ENCODE measurements at regions not wholly inside any gene's neighbourhood (a gene's known extent, or its start where the extent isn't known, plus 50 kb on each side); places are given as distances from the start of the nearest gene placed in this dataset.

DNA sequence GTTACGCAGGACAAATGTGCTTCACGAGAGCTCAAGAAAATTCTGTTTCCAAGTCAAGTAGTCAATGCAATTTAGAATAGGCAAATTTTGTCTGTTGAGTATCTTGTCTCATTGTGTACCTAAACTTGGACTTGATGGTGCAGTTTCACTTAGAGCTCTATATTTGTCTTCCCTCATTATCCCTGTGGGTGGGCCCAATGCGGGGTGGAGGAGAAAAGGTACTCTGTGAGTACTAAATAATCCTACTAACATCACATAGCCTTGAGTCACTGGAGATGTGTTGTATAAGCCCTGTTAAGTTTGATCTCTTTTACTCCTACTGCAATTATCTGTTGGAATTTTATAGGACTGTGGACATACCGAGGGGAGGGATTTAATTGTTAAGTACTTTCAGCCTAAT lies 331.2 kb downstream of the METTL15 start:
- DNase-seq (ENCODE audit: low read depth), result no peak
- no peak for TF ChIP-seq CTCF (conservative IDR thresholded peaks at IDR 0.05; ENCODE audit: low read depth, low read length)

DNA sequence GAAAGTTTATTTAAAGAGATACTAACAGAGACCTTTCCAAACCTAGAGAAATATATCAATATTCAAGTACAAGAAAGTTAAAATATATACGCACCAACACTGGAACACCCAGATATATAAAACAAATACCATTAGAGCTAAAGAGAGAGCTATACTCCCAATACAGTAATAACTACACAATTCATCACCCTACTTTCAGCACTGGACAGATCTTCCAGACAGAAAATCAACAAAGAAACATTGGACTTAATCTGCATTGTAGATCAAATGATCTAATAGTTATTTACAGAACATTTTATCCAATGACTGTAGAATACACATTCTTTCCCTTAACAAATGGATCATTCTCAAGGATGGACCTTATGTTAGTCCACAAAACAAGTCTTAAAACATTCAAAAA lies 311.9 kb downstream of the METTL15 start:
- no peak for TF ChIP-seq CTCF (conservative IDR thresholded peaks at IDR 0.05; ENCODE audit: low read depth, low read length)
- no peak overlapping the region for H3K4me3 ChIP-seq (ENCODE audit: low read depth, low read length)
- DNase-seq (ENCODE audit: low read depth), result no peak

More for the DNA sequence above, 331.2 kb downstream of the METTL15 start:
- H3K4me3 ChIP-seq (ENCODE audit: low read depth, low read length), result no peak overlapping the region

GRCh38 chr11:28417601-28418323 lies 309.6 kb downstream of the METTL15 start:
- no peak overlapping the region for H3K4me3 ChIP-seq (ENCODE audit: low read depth, low read length)
- DNase-seq (ENCODE audit: low read depth), result no peak
- no peak for TF ChIP-seq CTCF (conservative IDR thresholded peaks at IDR 0.05; ENCODE audit: low read depth, low read length)

DNA sequence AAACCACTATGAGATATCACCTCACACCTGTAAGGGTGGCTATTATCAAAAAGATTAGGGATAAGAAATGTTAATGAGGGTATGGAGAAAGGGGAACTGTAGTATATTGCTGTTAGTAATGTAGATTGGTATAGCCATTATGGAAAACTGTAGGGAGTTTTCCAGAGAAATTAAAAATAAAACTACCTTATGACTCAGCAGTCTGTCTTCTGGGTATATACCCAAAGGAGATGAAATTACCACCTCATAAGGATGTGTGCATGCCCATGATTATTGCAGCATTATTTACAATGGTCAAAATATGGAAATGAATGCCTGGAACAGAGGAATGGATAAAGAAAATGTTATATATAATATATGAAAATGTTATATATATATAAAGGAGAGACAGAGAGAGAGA lies 303.8 kb downstream of the METTL15 start:
- H3K4me3 ChIP-seq (ENCODE audit: low read depth, low read length), result no peak overlapping the region
- no peak for DNase-seq (ENCODE audit: low read depth)
- TF ChIP-seq CTCF (conservative IDR thresholded peaks at IDR 0.05; ENCODE audit: low read depth, low read length), result no peak

DNA sequence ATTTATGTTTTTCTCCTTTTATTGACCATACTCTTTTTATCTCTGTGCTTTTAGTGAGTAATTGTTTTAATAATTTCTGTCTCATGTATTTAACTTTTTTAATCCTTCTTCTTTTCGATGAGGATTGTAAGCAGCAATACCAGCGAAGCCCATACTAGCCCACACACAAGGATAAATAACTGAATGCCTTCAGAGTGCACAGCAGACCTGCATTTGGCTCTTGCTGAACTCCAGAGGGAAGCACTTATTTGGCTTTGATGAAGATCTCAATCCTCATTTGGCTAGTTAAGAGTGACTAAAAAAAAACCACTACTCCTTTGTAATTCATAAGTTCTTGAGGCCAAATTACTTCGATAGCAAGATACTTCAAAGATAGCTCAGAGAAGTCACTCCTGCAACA lies 293.3 kb downstream of the METTL15 start:
- TF ChIP-seq CTCF (conservative IDR thresholded peaks at IDR 0.05; ENCODE audit: low read depth, low read length), result no peak
- no peak overlapping the region for H3K4me3 ChIP-seq (ENCODE audit: low read depth, low read length)
- no peak for DNase-seq (ENCODE audit: low read depth)

DNA sequence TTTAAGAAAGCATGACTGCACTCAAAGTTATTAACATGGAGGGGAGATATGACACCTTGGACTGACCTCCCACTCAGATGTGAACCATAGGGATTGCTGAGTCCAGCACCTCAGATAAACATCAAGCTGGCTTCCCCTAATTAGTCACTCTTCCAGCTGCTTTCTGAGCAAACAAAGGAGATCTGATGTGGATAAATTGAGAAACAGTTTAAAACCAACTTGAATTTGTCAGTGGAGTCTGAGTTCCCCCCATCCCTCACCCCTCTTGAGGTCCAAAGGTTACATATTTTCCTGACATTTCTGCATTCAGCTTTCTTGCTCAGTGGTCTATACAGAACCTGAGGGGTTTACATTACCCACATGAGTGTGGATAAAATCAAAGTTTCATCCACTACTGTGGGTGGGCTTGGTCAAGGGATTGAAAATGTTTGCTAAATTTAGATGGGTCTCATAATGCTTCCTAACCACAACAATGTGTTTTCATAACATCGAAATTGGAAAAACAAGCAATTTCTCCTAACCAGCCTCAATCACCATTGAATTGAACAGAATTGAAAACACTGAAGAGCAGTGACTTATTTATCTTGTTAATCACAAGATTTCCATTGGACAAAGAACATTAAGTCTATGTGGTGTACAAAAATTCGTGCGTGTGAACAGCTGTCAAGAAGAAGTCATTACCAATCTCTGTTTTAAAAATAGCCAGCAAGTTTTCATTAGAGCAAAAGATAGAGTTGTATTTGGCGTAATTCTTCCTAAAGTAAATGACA lies 292.3 kb downstream of the METTL15 start:
- DNase-seq (ENCODE audit: low read depth), result peak; percentile 65
- no peak for TF ChIP-seq CTCF (conservative IDR thresholded peaks at IDR 0.05; ENCODE audit: low read depth, low read length)

More for the DNA sequence above, 292.3 kb downstream of the METTL15 start:
- no peak overlapping the region for H3K4me3 ChIP-seq (ENCODE audit: low read depth, low read length)

Data from choroid plexus epithelial cell (primary cell).